Stimulated activated CD8-positive, alpha-beta memory T cell treated with anti-CD3 and anti-CD28 coated beads, Interleukin-7, amount 100 ng/mL, for 48 hours (primary cell): ENCODE measurements at regions not wholly inside any gene's neighbourhood (a gene's known extent, or its start where the extent isn't known, plus 50 kb on each side); places are given as distances from the start of the nearest gene placed in this dataset.
"Not testable (repeated sequence)": the region's sequence is repeated elsewhere in the genome, so short reads cannot be mapped to it uniquely, and the experiment has no call there.

Experiments
- DNase-seq, 2 donors: peaks; one replicate each; pipeline ENCODE4 v3.0.0-alpha.2; 2020; ENCODE audit warnings: low read depth in 1 of 2; ENCODE audit errors: extremely low read depth in 1 of 2

GRCh38 chr7:32816409-32816948, 75.1 kb downstream of the KBTBD2 start:
- not testable (repeated sequence) for DNase-seq

DNA sequence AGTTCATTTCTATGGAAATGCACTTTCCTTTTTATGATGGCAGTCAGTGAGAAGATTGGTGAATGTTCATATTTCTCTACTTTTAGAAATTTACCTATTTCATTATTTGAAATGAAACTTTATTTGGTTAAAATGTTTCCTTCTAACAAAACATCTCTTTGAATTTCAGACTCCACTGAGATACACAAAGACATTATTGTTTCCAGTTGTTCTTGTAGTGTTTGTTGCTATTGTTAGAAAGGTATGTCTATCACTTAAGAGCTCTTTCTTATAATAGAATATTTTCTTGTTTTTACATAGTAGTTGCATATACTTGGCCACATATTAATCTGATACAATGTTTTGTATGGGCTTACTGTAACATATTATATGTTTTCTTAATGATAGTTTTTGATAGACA, 76.8 kb downstream of the KBTBD2 start:
- DNase-seq, result not testable (repeated sequence)

- no peak for DNase-seq
These were observed 81.7 kb downstream of the KBTBD2 start for GRCh38 chr7:32809871-32810270.

- DNase-seq, result no peak
These were observed 82.2 kb downstream of the KBTBD2 start for GRCh38 chr7:32809347-32809746.

GRCh38 chr7:32803406-32804141, 88.0 kb downstream of the KBTBD2 start:
- DNase-seq, result no peak

GRCh38 chr7:32802305-32802910, 89.2 kb downstream of the KBTBD2 start:
- DNase-seq, result no peak

DNA sequence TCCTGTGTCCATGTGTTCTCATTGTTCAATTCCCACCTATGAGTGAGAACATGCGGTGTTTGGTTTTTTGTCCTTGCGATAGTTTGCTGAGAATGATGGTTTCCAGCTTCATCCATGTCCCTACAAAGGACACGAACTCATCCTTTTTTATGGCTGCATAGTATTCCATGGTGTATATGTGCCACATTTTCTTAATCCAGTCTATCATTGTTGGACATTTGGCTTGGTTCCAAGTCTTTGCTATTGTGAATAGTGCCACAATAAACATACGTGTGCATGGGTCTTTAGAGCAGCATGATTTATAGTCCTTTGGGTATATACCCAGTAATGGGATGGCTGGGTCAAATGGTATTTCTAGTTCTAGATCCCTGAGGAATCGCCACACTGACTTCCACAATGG, 98.5 kb downstream of the KBTBD2 start:
- DNase-seq, result not testable (repeated sequence)

DNA sequence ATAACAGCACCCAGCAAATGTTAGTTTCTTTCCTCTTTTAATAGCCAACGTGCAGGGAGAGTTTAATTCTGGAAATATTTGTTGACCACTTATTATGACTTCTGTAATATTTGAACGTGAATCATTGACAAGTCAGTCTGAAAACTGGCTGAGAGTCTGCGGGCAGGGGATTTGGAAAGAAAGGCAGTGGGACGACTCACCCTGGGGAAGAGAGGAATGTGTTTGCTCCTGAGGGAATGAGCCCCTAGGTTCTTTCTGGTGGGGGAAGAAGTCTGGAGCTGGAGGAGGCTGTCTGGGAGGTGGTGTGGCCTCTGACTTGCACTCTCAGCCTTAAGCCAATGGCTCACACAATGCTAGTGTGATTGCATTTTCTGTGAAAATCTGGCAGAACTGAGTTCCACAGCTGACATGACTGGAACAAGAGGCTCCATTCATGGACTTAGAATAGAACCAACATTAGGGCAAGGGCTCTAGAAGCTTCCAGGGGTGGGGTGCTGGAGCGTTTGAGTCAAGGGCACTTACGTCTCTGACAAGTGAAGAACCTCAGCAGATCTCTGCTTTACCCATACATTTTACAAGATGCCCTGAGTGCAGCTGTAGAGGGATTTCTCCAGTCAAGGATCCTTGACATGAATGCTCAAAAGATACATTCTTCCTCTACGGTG, 100.7 kb downstream of the KBTBD2 start:
- DNase-seq, result not testable (repeated sequence)

GRCh38 chr7:32789266-32789665, 102.3 kb downstream of the KBTBD2 start:
- DNase-seq, result not testable (repeated sequence)

DNA sequence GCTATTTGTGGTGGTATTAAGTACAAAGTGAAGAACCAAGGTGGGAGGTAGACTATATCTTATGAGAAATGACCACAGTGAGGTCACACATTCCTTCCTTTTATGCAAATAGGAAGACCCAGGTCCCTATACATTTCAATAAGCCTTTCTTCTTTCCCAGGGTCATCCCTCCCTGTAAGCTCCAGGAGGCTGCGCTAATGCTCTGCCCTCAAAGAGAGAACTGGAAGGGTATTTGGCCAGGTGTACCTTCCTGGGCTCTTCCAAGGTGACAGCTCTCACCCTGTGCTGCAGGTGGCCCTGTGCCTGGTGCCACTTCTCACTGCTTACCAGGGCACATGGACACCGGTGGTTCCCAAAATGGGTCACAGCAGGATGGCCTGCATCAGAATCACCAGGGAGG, 103.4 kb downstream of the KBTBD2 start:
- not testable (repeated sequence) for DNase-seq

DNA sequence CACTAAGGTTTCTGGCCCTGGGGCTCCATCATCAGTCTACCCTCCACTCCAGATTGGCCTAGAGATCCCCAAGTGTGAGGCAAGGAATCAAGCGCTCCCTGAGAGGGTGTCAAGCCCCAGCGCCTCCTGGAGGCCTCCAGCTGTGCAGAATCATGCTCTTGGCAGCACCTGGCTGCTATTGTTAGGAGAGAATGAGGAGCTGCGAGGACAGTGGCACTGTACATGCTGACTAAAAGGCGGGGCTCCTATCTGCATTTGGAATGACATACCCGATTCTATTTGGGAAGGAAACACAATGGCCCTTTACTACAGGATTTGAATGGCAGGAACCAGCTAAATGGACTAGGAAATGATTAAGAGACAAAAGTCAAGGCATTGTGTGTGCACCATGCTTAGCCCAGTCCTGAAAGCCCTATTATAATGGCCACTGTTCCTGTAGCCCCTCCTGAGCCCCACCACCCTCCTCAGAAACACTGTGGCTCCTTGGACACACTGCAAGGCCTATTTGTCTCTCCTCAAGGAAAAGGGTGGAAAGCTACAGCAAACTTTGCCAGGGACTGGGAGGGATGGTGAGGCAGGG, 106.1 kb downstream of the KBTBD2 start:
- DNase-seq, result not testable (repeated sequence)

GRCh38 chr7:32779895-32780294, 111.7 kb downstream of the KBTBD2 start:
- DNase-seq, result not testable (repeated sequence)

DNA sequence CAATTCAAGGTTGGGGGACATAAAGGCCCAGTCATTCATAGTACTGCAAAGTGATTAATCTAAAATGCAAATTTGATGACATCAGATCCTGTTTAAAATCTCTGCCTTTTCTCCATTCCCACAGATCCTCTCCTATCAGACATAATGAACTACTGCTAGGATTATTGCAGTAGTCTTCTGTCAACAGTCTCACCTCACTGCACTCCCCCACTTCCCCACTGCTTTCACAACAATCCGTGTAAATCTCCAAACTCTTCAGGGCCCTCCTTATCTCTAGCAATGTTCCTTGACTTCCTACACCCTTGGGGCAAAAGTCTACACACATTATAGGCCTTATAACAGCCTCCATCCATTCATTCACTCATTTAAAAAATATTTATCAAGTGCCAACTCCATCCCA, 112.4 kb downstream of the KBTBD2 start:
- no peak for DNase-seq

GRCh38 chr7:32777041-32777666, 114.4 kb downstream of the KBTBD2 start:
- not testable (repeated sequence) for DNase-seq

DNA sequence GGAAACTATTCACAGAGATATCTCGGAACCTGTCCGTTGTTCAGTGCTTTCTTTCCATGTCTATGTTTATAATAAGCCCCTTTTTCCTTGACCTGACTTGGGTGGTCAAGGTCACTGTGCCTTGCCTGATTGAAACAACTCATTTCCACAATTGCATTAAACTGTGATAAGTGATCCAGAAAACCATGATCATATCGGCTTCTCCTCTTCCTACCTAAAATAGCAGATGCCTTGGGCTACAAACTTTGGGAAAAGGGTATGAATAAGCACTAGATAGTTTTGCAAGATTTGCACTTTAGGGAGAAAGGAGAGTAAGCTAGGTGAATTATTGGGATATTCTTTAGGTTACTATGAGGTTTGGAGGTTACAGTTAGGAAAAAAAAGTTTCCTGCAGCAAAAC, 115.2 kb downstream of the KBTBD2 start:
- not testable (repeated sequence) for DNase-seq

DNA sequence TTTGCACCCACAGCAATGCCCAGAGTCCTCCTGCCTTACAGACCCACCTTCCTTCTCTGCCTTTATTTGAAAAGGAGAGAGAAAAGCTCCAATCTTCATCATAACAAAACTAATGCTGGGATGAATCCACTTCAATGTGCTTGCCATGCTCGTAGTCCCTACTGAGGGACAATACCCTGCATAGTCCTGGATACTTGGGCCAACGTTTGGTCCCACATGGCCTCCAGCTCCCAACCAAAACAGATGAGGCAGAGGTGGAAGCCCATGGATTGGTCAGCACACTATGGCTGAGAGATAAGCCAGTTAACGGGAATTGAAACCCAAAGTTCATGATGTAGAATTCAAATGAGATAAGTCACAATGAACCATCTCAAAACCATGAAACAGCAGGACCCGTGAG, 115.8 kb downstream of the KBTBD2 start:
- not testable (repeated sequence) for DNase-seq

- DNase-seq, result no peak
These were observed 117.0 kb downstream of the KBTBD2 start for GRCh38 chr7:32774541-32774951.

DNA sequence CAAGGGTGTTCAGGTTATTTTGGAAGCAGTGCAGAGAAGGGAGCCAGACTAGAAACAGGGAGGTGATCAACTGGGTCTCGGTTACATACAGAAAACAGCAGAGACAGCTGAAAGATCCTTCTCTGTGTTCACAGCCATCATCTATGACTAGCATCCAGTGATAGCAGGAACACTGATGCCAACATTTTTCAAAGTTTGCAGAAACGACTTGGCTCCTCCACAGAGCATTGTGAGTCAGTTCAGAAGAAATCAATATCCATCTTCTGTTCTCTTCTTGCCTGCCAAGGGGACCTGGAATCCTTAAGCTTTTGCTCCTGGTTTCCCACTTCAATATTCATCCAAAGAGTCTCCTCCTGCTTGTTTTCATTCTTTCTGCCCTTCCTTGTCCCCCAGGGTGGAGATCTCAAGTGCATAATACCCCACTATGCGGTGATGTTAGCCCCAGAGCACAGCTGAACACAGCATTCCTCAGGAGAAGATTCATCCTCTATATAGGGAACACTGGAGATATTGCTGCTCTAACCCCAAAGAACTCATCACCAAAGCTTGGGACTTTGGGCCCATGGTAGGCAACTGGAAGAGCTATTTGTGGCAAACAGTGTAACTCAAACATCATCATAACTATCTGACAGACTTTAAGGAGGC, 122.6 kb downstream of the KBTBD2 start:
- DNase-seq, result not testable (repeated sequence)

- not testable (repeated sequence) for DNase-seq
These were observed 123.2 kb downstream of the KBTBD2 start for GRCh38 chr7:32768338-32768737.

- DNase-seq, result not testable (repeated sequence)
These were observed 125.8 kb downstream of the KBTBD2 start for GRCh38 chr7:32765649-32766251.
